D721Med (cell line): ENCODE measurements at regions not wholly inside any gene's neighbourhood (a gene's known extent, or its start where the extent isn't known, plus 50 kb on each side); places are given as distances from the start of the nearest gene placed in this dataset.

ENCODE experiments used
- DNase-seq: peaks from one replicate; pipeline ENCODE4 v3.0.0; 2011; ENCODE audit warnings: low spot score; ENCODE audit not compliant: insufficient read length
- FAIRE-seq: peaks from 2 replicates; lab custom pipeline; 2011; peaks lifted over from hg19 to GRCh38; lab: Jason Lieb, UNC
- CTCF ChIP-seq: IDR thresholded peaks from 2 replicates; pipeline ENCODE4 v1.5.1; 2012; ENCODE audit warnings: mild to moderate bottlenecking, control low read depth; ENCODE audit not compliant: insufficient read depth; ENCODE audit errors: missing control alignments

- no peak for DNase-seq
- no peak for FAIRE-seq
- no peak for TF ChIP-seq CTCF
Observed at GRCh38 chr10:83397806-83398205, 741.5 kb upstream of the GHITM start.

DNA sequence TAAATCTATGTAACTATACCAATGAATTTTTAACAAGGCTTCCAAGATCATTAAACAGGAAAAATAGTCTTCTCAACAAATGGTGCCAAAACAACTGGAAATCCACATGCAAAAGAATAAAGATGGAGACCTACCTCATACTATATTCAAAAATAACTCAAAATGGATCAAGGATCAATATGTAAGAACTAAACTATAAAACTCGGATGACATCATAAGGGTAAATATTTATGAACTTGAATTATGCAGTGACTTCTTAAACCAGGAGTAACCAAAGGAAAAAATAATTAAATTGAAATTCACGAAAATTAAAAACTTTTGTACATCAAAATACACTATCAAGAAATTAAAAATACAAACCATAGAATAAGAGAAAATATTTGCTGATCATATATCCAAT is 728.7 kb upstream of the GHITM start:
- FAIRE-seq (no peak), DNase-seq (no peak)
- no peak for TF ChIP-seq CTCF

GRCh38 chr10:83425306-83425705 is 714.0 kb upstream of the GHITM start:
- no peak for FAIRE-seq
- no peak for TF ChIP-seq CTCF

GRCh38 chr10:83427101-83427500 is 712.2 kb upstream of the GHITM start:
- DNase-seq = no peak
- TF ChIP-seq CTCF = no peak
- no peak for FAIRE-seq

More at GRCh38 chr10:83425306-83425705, 714.0 kb upstream of the GHITM start:
- no peak for DNase-seq

- no peak for FAIRE-seq
Observed at GRCh38 chr10:83432261-83433045, 706.9 kb upstream of the GHITM start.

DNA sequence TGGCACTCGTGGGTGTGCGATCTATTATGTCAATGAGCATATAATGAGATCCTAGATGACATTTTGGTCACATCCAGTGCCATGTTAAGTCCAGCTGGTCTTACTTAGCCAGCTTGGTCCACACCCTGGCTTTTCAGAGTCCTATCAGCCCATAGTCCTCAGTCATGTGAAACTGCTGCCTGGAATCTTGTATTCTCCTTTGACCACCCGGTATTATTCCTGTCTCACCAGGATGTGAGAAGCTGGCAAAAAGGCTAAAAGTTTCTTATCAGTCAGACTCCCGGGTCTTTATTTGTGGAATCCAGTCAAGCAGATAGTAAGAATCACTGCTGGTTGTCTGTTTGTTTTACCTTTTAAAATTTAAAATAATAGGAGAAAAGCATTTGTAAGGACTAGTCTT is 705.6 kb upstream of the GHITM start:
- DNase-seq = no peak
- no peak for FAIRE-seq
- TF ChIP-seq CTCF = no peak

More at GRCh38 chr10:83432261-83433045, 706.9 kb upstream of the GHITM start:
- no peak for TF ChIP-seq CTCF
- no peak for DNase-seq

DNA sequence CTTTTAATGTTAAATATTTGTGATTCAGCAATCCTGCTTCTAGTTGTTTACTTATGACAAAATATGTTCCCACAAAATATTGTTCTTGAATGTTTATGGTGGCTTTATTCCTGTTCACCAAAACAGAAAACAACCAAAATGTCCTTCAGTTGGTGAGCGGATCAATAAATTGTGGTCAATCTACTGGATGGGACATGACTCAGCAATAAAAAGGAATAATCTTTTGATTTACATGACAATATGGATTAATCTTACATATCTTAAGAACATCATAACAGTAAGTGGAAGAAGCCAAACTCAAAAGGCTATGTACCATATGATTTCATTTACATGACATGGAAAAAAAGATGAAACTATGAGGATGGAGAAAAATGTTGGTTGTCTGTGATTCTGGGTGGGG is 691.3 kb upstream of the GHITM start:
- no peak for FAIRE-seq

More for the DNA sequence above, 691.3 kb upstream of the GHITM start:
- no peak for TF ChIP-seq CTCF
- no peak for DNase-seq
